ENCODE measurements at regions not wholly inside any gene's neighbourhood (a gene's known extent, or its start where the extent isn't known, plus 50 kb on each side); places are given as distances from the start of the nearest gene placed in this dataset.

GRCh38 chr2:151186011-151186410 lies 75.7 kb downstream of the RBM43 start:
- TF ChIP-seq POLR2A (IDR thresholded peaks at IDR 0.05), result no peak
- no peaks in the 10 kb centered on the region for H3K9me3 ChIP-seq
- H3K36me3 ChIP-seq, result no peaks in the 10 kb centered on the region
- no peak overlapping the region for H3K4me3 ChIP-seq
- H3K4me1 ChIP-seq, result no peaks in the 10 kb centered on the region
- no peaks in the 10 kb centered on the region for H3K27me3 ChIP-seq
- no peak overlapping the region for H3K27ac ChIP-seq
- no peak for DNase-seq

- DNase-seq, result no peak
- Histone ChIP-seq H3K9me3 (no peaks in the 10 kb centered on the region), H3K4me3 (no peak overlapping the region), H3K36me3 (no peaks in the 10 kb centered on the region), H3K4me1 (no peaks in the 10 kb centered on the region), H3K27me3 (no peaks in the 10 kb centered on the region), H3K27ac (no peak overlapping the region)
- TF ChIP-seq POLR2A (IDR thresholded peaks at IDR 0.05), result no peak
- no peak for TF ChIP-seq CTCF (IDR thresholded peaks at IDR 0.05)
Measured at GRCh38 chr2:151182899-151183809, 78.5 kb downstream of the RBM43 start.

- TF ChIP-seq CTCF (IDR thresholded peaks at IDR 0.05), result no peak
- TF ChIP-seq POLR2A (IDR thresholded peaks at IDR 0.05), result no peak
- no peaks in the 10 kb centered on the region for H3K9me3 ChIP-seq
- H3K4me1 ChIP-seq, result no peaks in the 10 kb centered on the region
- no peak for DNase-seq
- no peak overlapping the region for H3K27ac ChIP-seq
- H3K27me3 ChIP-seq, result no peaks in the 10 kb centered on the region
- no peaks in the 10 kb centered on the region for H3K36me3 ChIP-seq
- H3K4me3 ChIP-seq, result no peak overlapping the region
Measured at GRCh38 chr2:151182396-151182795, 79.3 kb downstream of the RBM43 start.

GRCh38 chr2:151181524-151181923 lies 80.1 kb downstream of the RBM43 start:
- TF ChIP-seq CTCF (IDR thresholded peaks at IDR 0.05) (no peak), POLR2A (IDR thresholded peaks at IDR 0.05) (no peak)
- no peak for DNase-seq
- H3K27me3 ChIP-seq, result no peaks in the 10 kb centered on the region

GRCh38 chr2:151180123-151180522 lies 81.5 kb downstream of the RBM43 start:
- no peaks in the 10 kb centered on the region for H3K4me1 ChIP-seq
- H3K36me3 ChIP-seq, result no peaks in the 10 kb centered on the region
- H3K4me3 ChIP-seq, result no peak overlapping the region
- H3K27ac ChIP-seq, result no peak overlapping the region
- no peaks in the 10 kb centered on the region for H3K27me3 ChIP-seq
- H3K9me3 ChIP-seq, result no peaks in the 10 kb centered on the region
- no peak for TF ChIP-seq CTCF (IDR thresholded peaks at IDR 0.05)
- no peak for TF ChIP-seq POLR2A (IDR thresholded peaks at IDR 0.05)
- DNase-seq, result no peak

More at GRCh38 chr2:151181524-151181923, 80.1 kb downstream of the RBM43 start:
- Histone ChIP-seq H3K4me3 (no peak overlapping the region), H3K36me3 (no peaks in the 10 kb centered on the region), H3K4me1 (no peaks in the 10 kb centered on the region), H3K27ac (no peak overlapping the region), H3K9me3 (no peaks in the 10 kb centered on the region)

- H3K36me3 ChIP-seq, result no peaks in the 10 kb centered on the region
- H3K9me3 ChIP-seq, result no peaks in the 10 kb centered on the region
- H3K4me1 ChIP-seq, result no peaks in the 10 kb centered on the region
- no peak overlapping the region for H3K4me3 ChIP-seq
- H3K27me3 ChIP-seq, result no peaks in the 10 kb centered on the region
- DNase-seq, result no peak
- TF ChIP-seq CTCF (IDR thresholded peaks at IDR 0.05), result no peak
- no peak for TF ChIP-seq POLR2A (IDR thresholded peaks at IDR 0.05)
- H3K27ac ChIP-seq, result no peak overlapping the region
Measured at GRCh38 chr2:151178207-151178606, 83.5 kb downstream of the RBM43 start.
